ENCODE measurements at regions not wholly inside any gene's neighbourhood (a gene's known extent, or its start where the extent isn't known, plus 50 kb on each side); places are given as distances from the start of the nearest gene placed in this dataset.

DNA sequence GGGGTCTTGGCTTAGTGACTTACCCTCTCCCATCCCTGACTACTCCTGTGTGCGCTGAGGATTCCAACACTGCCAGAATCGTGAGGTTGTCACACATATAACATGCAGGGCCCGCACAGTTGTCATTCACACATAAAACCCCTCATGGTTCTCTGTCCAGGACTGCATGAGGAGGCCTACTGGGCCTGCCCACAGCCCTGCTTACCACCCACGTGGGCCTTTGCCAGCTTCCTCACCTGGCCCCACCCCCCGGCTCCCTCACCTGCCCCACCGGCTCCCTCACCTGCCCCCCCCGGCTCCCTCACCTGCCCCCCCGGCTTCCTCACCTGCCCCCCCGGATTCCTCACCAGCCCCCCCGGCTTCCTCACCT is 197.2 kb downstream of the TEX29 start:
- TF ChIP-seq, protein P1, sequence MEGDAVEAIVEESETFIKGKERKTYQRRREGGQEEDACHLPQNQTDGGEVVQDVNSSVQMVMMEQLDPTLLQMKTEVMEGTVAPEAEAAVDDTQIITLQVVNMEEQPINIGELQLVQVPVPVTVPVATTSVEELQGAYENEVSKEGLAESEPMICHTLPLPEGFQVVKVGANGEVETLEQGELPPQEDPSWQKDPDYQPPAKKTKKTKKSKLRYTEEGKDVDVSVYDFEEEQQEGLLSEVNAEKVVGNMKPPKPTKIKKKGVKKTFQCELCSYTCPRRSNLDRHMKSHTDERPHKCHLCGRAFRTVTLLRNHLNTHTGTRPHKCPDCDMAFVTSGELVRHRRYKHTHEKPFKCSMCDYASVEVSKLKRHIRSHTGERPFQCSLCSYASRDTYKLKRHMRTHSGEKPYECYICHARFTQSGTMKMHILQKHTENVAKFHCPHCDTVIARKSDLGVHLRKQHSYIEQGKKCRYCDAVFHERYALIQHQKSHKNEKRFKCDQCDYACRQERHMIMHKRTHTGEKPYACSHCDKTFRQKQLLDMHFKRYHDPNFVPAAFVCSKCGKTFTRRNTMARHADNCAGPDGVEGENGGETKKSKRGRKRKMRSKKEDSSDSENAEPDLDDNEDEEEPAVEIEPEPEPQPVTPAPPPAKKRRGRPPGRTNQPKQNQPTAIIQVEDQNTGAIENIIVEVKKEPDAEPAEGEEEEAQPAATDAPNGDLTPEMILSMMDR (IDR thresholded peaks at IDR 0.05) = no peak
- no peak for TF ChIP-seq ZFX (IDR thresholded peaks at IDR 0.05; ENCODE audit: borderline replicate concordance)
